Muscle layer of duodenum (tissue), 2 donors: ENCODE measurements at regions not wholly inside any gene's neighbourhood (a gene's known extent, or its start where the extent isn't known, plus 50 kb on each side); places are given as distances from the start of the nearest gene placed in this dataset.

ENCODE experiments used
- H3K27ac ChIP-seq: one replicate; pipeline ENCODE4 v1.7.0; 2013; ENCODE audit warnings: mild to moderate bottlenecking, low read length
- H3K27me3 ChIP-seq: one replicate; pipeline ENCODE4 v1.7.0; 2013; ENCODE audit warnings: low read depth, mild to moderate bottlenecking, control low read depth, low read length
- H3K36me3 ChIP-seq, 2 donors: one replicate each; pipeline ENCODE4 v1.7.0; 2013; ENCODE audit warnings: low read length in 2 of 2, control low read depth in 1 of 2, mild to moderate bottlenecking in 1 of 2; ENCODE audit not compliant: insufficient read depth in 2 of 2, control insufficient read depth in 1 of 2
- H3K4me1 ChIP-seq, 2 donors: one replicate each; pipeline ENCODE4 v1.7.0; 2013; ENCODE audit warnings: low read length in 2 of 2, mild to moderate bottlenecking in 2 of 2, control low read depth in 1 of 2, moderate library complexity in 1 of 2; ENCODE audit not compliant: insufficient read depth in 2 of 2, control insufficient read depth in 1 of 2
- H3K4me3 ChIP-seq, 2 donors: one replicate each; pipeline ENCODE4 v1.7.0; 2013; ENCODE audit warnings: low read length in 2 of 2, low read depth in 1 of 2, mild to moderate bottlenecking in 1 of 2
- H3K9me3 ChIP-seq, 2 donors: one replicate each; pipeline ENCODE4 v1.7.0; 2013; ENCODE audit warnings: low read length in 2 of 2, control low read depth in 1 of 2, mild to moderate bottlenecking in 1 of 2; ENCODE audit not compliant: control insufficient read depth in 1 of 2
- donor health status: healthy.

GRCh38 chr6:125491860-125492618, 190.3 kb upstream of the HDDC2 start:
- Histone ChIP-seq H3K9me3 (no peaks in the 10 kb centered on the region), H3K36me3 (no peaks in the 10 kb centered on the region), H3K27ac (no peak overlapping the region), H3K4me1 (no peaks in the 10 kb centered on the region), H3K27me3 (no peaks in the 10 kb centered on the region), H3K4me3 (no peak overlapping the region)

DNA sequence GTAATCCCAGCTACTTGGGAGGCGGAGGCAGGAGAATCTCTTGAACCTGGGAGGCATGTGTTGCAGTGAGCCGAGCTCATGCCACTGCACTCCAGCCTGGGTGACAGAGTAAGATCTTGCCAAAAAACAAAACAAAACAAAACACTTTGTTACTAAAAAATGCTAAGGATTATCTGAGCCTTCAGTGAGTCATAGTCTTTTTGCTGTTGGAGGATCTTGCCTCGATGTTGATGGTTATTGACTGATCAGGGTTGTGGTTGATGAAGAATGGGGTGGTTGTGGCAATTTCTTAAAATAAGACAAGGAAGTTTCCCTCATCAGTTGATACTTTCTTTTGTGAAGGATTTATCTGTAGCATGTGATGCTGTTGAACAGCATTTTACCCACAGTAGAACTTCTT, 196.8 kb upstream of the HDDC2 start:
- Histone ChIP-seq H3K4me1 (no peaks in the 10 kb centered on the region), H3K4me3 (no peak overlapping the region), H3K27ac (no peak overlapping the region), H3K36me3 (no peaks in the 10 kb centered on the region), H3K27me3 (no peaks in the 10 kb centered on the region), H3K9me3 (no peaks in the 10 kb centered on the region)

DNA sequence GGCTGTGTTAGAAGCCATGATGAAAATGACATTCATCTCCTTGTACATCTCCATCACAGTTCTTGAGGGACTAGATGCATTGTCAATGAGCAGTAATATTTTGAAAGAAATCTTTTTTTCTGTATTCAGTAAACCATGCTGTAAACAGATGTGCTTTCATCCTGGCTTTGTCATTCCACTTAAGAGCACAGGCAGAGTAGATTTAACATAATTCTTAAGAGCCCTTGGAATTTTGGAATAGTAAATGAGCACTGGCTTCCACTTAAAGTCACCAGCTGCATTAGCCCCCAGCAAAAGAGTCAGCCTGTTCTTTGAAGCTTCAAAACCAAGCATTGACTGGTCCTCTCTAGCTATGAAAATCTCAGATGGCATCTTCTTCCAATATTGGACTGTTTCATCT, 197.8 kb upstream of the HDDC2 start:
- Histone ChIP-seq H3K4me3 (no peak overlapping the region), H3K36me3 (no peaks in the 10 kb centered on the region), H3K4me1 (no peaks in the 10 kb centered on the region), H3K27ac (no peak overlapping the region), H3K9me3 (no peaks in the 10 kb centered on the region), H3K27me3 (no peaks in the 10 kb centered on the region)

DNA sequence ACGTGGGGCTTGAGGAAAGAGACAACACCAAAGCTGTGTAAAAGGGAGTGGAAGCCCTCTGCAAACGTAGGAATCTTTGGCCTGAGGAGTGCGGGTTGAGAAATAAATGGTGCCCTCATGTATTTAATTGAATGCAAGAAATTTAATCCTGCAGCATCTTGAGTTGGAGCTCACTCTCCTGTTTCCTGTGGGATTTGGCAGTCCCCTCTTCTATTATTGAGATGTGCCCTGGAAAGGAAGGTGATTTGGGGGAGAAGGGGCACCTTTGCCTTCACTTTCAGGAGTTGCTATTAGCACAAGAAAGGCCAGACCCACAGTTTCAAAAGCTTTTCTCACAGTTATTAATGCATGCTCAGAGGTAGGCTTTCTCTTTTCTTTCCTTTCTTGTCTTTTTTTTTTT, 201.4 kb upstream of the HDDC2 start:
- Histone ChIP-seq H3K4me1 (no peaks in the 10 kb centered on the region), H3K27ac (no peak overlapping the region), H3K36me3 (no peaks in the 10 kb centered on the region)

GRCh38 chr6:125507987-125508655, 206.4 kb upstream of the HDDC2 start:
- no peak overlapping the region for H3K27ac ChIP-seq
- H3K9me3 ChIP-seq, result peaks cover 0 to 3% of the 10 kb centered on the region in 2 donors
- no peaks in the 10 kb centered on the region for H3K4me1 ChIP-seq
- no peaks in the 10 kb centered on the region for H3K27me3 ChIP-seq
- no peak overlapping the region for H3K4me3 ChIP-seq
- no peaks in the 10 kb centered on the region for H3K36me3 ChIP-seq

More for the DNA sequence above, 201.4 kb upstream of the HDDC2 start:
- H3K9me3 ChIP-seq, result peaks cover 0 to 3% of the 10 kb centered on the region in 2 donors
- no peak overlapping the region for H3K4me3 ChIP-seq
- H3K27me3 ChIP-seq, result no peaks in the 10 kb centered on the region

DNA sequence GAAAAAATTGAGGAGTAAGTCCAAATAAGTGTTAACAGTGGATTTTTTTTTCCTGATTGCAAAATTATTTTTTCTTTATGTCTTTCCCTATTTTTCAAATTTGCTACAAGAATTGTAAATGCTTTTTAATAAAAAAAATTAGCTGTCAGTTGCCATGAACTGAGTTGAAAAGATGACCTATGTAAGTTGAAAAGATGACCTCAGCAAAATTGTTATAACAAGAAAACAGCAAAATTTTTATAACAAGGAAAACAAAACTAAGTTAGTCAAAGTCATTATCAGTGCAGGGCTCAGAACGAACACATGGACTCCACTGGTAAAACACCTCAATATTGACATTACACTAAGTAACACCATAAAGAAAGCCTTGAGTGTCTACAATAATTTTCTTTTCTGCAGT, 207.0 kb upstream of the HDDC2 start:
- Histone ChIP-seq H3K4me3 (no peak overlapping the region), H3K4me1 (no peaks in the 10 kb centered on the region), H3K27me3 (no peaks in the 10 kb centered on the region), H3K27ac (no peak overlapping the region), H3K9me3 (peaks cover 0 to 3% of the 10 kb centered on the region in 2 donors), H3K36me3 (no peaks in the 10 kb centered on the region)

- Histone ChIP-seq H3K36me3 (no peaks in the 10 kb centered on the region), H3K4me3 (no peak overlapping the region)
Observed at GRCh38 chr6:125509477-125509876, 207.7 kb upstream of the HDDC2 start.

DNA sequence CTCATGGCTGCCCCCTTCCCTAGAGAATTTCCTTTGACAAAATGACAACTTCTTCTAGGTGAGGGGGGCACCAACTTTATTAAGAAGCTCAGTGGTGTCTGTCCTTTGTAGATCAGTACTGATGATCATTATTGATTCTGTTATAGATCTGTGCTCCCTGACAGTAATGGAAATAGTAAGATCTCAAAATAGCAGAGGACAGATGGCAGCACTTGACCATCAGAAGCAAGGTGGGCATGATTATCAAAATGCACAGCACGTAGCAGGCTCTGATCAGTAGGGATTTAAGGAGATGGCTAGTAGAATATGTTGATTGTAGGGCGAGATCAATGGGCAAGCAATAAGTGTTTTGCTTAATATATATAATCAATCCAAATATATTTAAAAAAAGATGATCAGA, 208.6 kb upstream of the HDDC2 start:
- H3K27ac ChIP-seq, result no peak overlapping the region
- peaks cover 0 to 3% of the 10 kb centered on the region in 2 donors for H3K9me3 ChIP-seq
- no peaks in the 10 kb centered on the region for H3K27me3 ChIP-seq
- no peaks in the 10 kb centered on the region for H3K36me3 ChIP-seq
- H3K4me3 ChIP-seq, result no peak overlapping the region
- no peaks in the 10 kb centered on the region for H3K4me1 ChIP-seq

More at GRCh38 chr6:125509477-125509876, 207.7 kb upstream of the HDDC2 start:
- H3K27ac ChIP-seq, result no peak overlapping the region
- no peaks in the 10 kb centered on the region for H3K27me3 ChIP-seq
- no peaks in the 10 kb centered on the region for H3K4me1 ChIP-seq
- H3K9me3 ChIP-seq, result peaks cover 0 to 3% of the 10 kb centered on the region in 2 donors

DNA sequence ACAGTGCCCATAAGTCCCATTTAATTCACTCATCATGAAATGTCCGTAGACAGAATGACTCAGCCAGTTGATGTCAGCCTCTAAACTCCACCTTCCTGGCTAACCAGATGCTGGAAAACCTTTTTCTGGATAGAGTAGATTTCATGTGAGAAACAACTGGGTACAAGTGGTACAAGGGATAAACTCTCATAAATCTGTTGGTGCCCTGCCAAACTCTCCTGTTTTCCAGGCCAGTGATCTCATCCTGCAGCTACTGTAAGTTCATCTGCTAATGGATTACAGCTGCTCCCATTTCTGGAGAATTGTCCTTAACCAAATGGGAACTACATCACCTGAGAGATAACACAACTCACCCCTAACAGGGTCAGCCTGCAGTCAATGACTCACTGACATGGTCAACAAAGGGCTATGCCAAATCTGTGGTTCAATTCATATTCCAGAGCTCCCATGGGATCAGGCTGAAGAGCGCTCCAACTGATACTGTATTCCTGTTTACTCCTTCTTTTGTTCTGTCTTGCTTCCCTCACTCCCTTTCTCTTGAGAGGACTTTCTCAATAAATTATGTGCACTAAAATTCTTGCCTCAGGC, 210.1 kb upstream of the HDDC2 start:
- Histone ChIP-seq H3K27ac (no peak overlapping the region), H3K36me3 (no peaks in the 10 kb centered on the region), H3K4me3 (no peak overlapping the region), H3K27me3 (no peaks in the 10 kb centered on the region), H3K9me3 (peaks cover 0 to 1% of the 10 kb centered on the region in 2 donors), H3K4me1 (no peaks in the 10 kb centered on the region)

GRCh38 chr6:125512621-125513020, 210.9 kb upstream of the HDDC2 start:
- no peak overlapping the region for H3K4me3 ChIP-seq
- H3K27me3 ChIP-seq, result no peaks in the 10 kb centered on the region
- H3K9me3 ChIP-seq, result no peaks in the 10 kb centered on the region
- no peaks in the 10 kb centered on the region for H3K4me1 ChIP-seq
- no peak overlapping the region for H3K27ac ChIP-seq
- H3K36me3 ChIP-seq, result no peaks in the 10 kb centered on the region

GRCh38 chr6:125513978-125514377, 212.2 kb upstream of the HDDC2 start:
- Histone ChIP-seq H3K4me3 (no peak overlapping the region), H3K9me3 (no peaks in the 10 kb centered on the region), H3K4me1 (no peaks in the 10 kb centered on the region), H3K27me3 (no peaks in the 10 kb centered on the region), H3K27ac (no peak overlapping the region), H3K36me3 (no peaks in the 10 kb centered on the region)
